HCT116 (cell line): ENCODE measurements at regions not wholly inside any gene's neighbourhood (a gene's known extent, or its start where the extent isn't known, plus 50 kb on each side); places are given as distances from the start of the nearest gene placed in this dataset.

Experiments used
- ATAC-seq: fragments of 200-7000 bp; cut with Tn5 transposase; 2 replicates; pipeline ENCODE4 v1.9.1; 2020; ENCODE audit warnings: mild to moderate bottlenecking, moderate library complexity
- BruUV-seq: library from RNA; stranded (reverse); fragments of 400-500 nt; replicated peaks from 2 replicates; lab custom pipeline; 2021; lab: Mats Ljungman, UMichigan
- CTCF ChIA-PET: fragments of 300-600 bp; sonication (Branson Sonifier 250); formaldehyde crosslinking; loops from one replicate; lab custom pipeline; 2021; ENCODE audit warnings: antibody characterized with exemption; lab: Charles Lee
- POLR2A ChIA-PET: fragments of 300-600, 350-600 bp; sonication (Branson Sonifier 250); formaldehyde crosslinking; loops from one replicate; lab custom pipeline; 2021; ENCODE audit warnings: antibody characterized with exemption; lab: Charles Lee
- RAD21 ChIA-PET, 2 experiments: fragments of 300-600 bp; sonication (Branson Sonifier 250); formaldehyde crosslinking; loops; one replicate each; lab custom pipeline; 2023; ENCODE audit warnings: low total read pairs in 2 of 2; ENCODE audit not compliant: uncharacterized antibody in 2 of 2, unreplicated experiment in 2 of 2, low non-redundant PET in 1 of 2; lab: Charles Lee
- DNase-seq: peaks from one replicate; pipeline ENCODE4 v3.0.0-alpha.2; 2010; ENCODE audit warnings: low read depth, low spot score
- H2AFZ ChIP-seq: fragments of 200-600 bp; shearing (Covaris generic), sonication (generic); 2 replicates; pipeline ENCODE4 v1.6.1; 2017; ENCODE audit warnings: low read depth, mixed run types, mixed read lengths, antibody characterized with exemption, low read length; ENCODE audit not compliant: poor library complexity, severe bottlenecking
- H3K27ac ChIP-seq: 2 replicates; pipeline ENCODE4 v1.5.1; 2012; ENCODE audit warnings: low read depth, low read length
- H3K27me3 ChIP-seq: fragments of 200-600 bp; sonication (generic); 2 replicates; pipeline ENCODE4 v1.6.1; 2016; ENCODE audit warnings: mixed run types, low read length, mixed read lengths; ENCODE audit not compliant: insufficient read depth
- H3K36me3 ChIP-seq, 2 experiments: fragments of 200-500 bp in 1 of 2; fragments of 200-600 bp in 1 of 2; sonication (Bioruptor generic) in 1 of 2; sonication (generic) in 1 of 2; 2 replicates each; pipeline versions ENCODE4 v1.5.1 to v1.6.1; 2014 to 2016; ENCODE audit warnings: low read length in 2 of 2, inconsistent platforms in 1 of 2, mixed read lengths in 1 of 2, mixed run types in 1 of 2; ENCODE audit not compliant: insufficient read depth in 2 of 2, control insufficient read depth in 1 of 2
- H3K4me1 ChIP-seq, 2 experiments: fragments of 200-600 bp in 1 of 2; sonication (generic) in 1 of 2; 2 replicates each; pipeline versions ENCODE4 v1.5.1 to v1.6.1; 2012 to 2017; ENCODE audit warnings: low read length in 2 of 2, inconsistent platforms in 1 of 2, mild to moderate bottlenecking in 1 of 2, mixed read lengths in 1 of 2, mixed run types in 1 of 2, moderate library complexity in 1 of 2; ENCODE audit not compliant: insufficient read depth in 2 of 2, control insufficient read depth in 1 of 2
- H3K4me2 ChIP-seq: fragments of 200-600 bp; sonication (generic); 2 replicates; pipeline ENCODE4 v1.6.1; 2017; ENCODE audit warnings: mixed run types, low read length, mixed read lengths
- H3K4me3 ChIP-seq, 2 experiments: fragments of 200-600 bp in 1 of 2; sonication (generic) in 1 of 2; replicated peaks in 1 of 2; 2 replicates each; pipeline ENCODE4 v1.5.1; 2011 to 2016; ENCODE audit warnings: low read length in 2 of 2, control low read depth in 1 of 2, low read depth in 1 of 2, mild to moderate bottlenecking in 1 of 2, mixed read lengths in 1 of 2, mixed run types in 1 of 2
- H3K79me2 ChIP-seq: fragments of 200-600 bp; sonication (generic); 2 replicates; pipeline ENCODE4 v1.6.1; 2017; ENCODE audit warnings: mild to moderate bottlenecking, mixed run types, low read length, moderate library complexity, mixed read lengths; ENCODE audit not compliant: insufficient read depth
- H3K9ac ChIP-seq: fragments of 200-600 bp; sonication (generic); 2 replicates; pipeline ENCODE4 v1.6.1; 2016; ENCODE audit warnings: low read length, mixed read lengths
- H3K9me2 ChIP-seq: fragments of 200-600 bp; sonication (generic), shearing (Covaris generic); 2 replicates; pipeline ENCODE4 v1.6.1; 2017; ENCODE audit warnings: mixed run types, mild to moderate bottlenecking, moderate library complexity; ENCODE audit not compliant: insufficient read depth
- H3K9me3 ChIP-seq, 2 experiments: fragments of 200-500 bp in 1 of 2; fragments of 200-600 bp in 1 of 2; sonication (Bioruptor generic) in 1 of 2; sonication (generic) in 1 of 2; 2 replicates each; pipeline ENCODE4 v1.6.1; 2014 to 2017; ENCODE audit warnings: low read length in 2 of 2, mixed read lengths in 2 of 2, inconsistent platforms in 1 of 2, low read depth in 1 of 2, mild to moderate bottlenecking in 1 of 2, mixed run types in 1 of 2, moderate library complexity in 1 of 2; ENCODE audit not compliant: control insufficient read depth in 1 of 2, insufficient read depth in 1 of 2
- H4K20me1 ChIP-seq: fragments of 200-600 bp; sonication (generic), shearing (Covaris generic); 2 replicates; pipeline ENCODE4 v1.6.1; 2017; ENCODE audit warnings: mixed run types, mild to moderate bottlenecking, moderate library complexity; ENCODE audit not compliant: insufficient read depth
- CEBPB ChIP-seq: IDR thresholded peaks from 2 replicates; pipeline ENCODE4 v1.6.1; 2012; ENCODE audit warnings: low read depth
- EGR1 ChIP-seq: IDR thresholded peaks from 2 replicates; pipeline ENCODE4 v1.6.1; 2012; ENCODE audit warnings: low read depth
- EZH2 ChIP-seq: fragments of 200-600 bp; sonication (generic); IDR thresholded peaks from 2 replicates; pipeline ENCODE4 v1.6.1; 2017; ENCODE audit warnings: antibody characterized with exemption, mixed run types
- SIN3A ChIP-seq: IDR thresholded peaks from 2 replicates; pipeline ENCODE4 v1.6.1; 2012; ENCODE audit warnings: low read depth
- SRF ChIP-seq: IDR thresholded peaks from 2 replicates; pipeline ENCODE4 v1.6.1; 2012; ENCODE audit warnings: low read depth
- ZFX ChIP-seq: fragments of 450-650 bp; IDR thresholded peaks from 2 replicates; pipeline ENCODE4 v1.6.1; 2017
- ZNF274 ChIP-seq: fragments of 200-500 bp; sonication (Bioruptor generic); IDR thresholded peaks from 2 replicates; pipeline ENCODE4 v1.6.1; 2014; ENCODE audit warnings: mild to moderate bottlenecking, low read depth, low read length, inconsistent platforms
- intact Hi-C: fragments of 100-400 bp; cut with micrococcal nuclease; formaldehyde crosslinking; loops from 2 replicates; pipeline ENCODE4 v1.10.0; 2022
- TF ChIP-seq, protein P1 (sequence below): IDR thresholded peaks from 2 replicates; pipeline ENCODE4 v1.6.1; 2012; ENCODE audit warnings: low read depth
- TF ChIP-seq, protein P2 (sequence below): IDR thresholded peaks from 2 replicates; pipeline ENCODE4 v1.6.1; 2012
- TF ChIP-seq, protein P3 (sequence below), 3 experiments: fragments of 200-600 bp in 1 of 3; sonication (generic) in 1 of 3; IDR thresholded peaks in 2 of 3; conservative IDR thresholded peaks in 1 of 3; 2 replicates each; pipeline ENCODE4 v1.5.1; 2012 to 2017; ENCODE audit warnings: low read depth in 2 of 3, low read length in 2 of 3, antibody characterized with exemption in 1 of 3, borderline replicate concordance in 1 of 3, control low read depth in 1 of 3, mild to moderate bottlenecking in 1 of 3, mixed read lengths in 1 of 3, mixed run types in 1 of 3, moderate library complexity in 1 of 3; ENCODE audit not compliant: insufficient read depth in 1 of 3

DNA sequence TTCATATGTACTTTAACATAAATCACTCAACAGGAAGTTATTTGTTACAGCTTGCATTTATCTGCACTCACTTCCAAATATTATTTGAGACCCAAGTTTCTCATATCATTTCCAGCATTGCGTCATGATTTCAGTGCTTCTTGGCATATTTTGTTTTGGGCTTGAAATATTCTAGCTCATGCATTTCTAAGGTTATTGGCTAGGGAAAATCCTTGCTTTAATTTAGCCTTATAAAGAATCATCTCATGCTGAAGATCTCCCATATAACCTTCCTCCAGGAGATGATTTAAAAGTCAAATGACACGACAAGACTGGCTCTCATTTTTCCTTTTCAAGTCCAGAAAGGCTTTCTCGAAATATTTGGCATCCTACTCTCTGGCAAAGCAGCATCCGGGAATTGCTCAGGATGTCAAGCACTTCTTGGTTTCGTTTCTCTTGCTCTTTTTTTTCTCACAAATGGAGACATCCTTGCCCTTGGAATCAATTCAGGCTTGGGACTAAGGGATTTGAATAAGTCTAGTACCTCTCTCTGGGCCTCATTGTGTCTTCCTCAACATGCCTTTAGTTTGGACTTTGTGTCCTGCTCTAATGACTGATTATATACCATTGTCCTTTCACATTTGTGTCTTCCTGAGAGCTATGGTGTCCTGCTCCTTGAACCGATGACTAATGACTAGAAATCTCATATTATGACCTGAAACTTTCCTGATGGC, 295.0 kb downstream of the RMST start:
- no TSS peak for BruUV-seq
- CTCF ChIA-PET = no interaction called here
- no peaks in the 10 kb centered on the region for H3K9me2 ChIP-seq
- H3K36me3 ChIP-seq = no peaks in the 10 kb centered on the region
- RAD21 ChIA-PET = no interaction called here
- POLR2A ChIA-PET = no interaction called here
- H3K4me3 ChIP-seq = no peak overlapping the region
- DNase-seq (no peak), ATAC-seq (no peak)
- H3K9ac ChIP-seq = no peak overlapping the region
- no peaks in the 10 kb centered on the region for H3K4me1 ChIP-seq
- no peak overlapping the region for H3K4me2 ChIP-seq
- TF ChIP-seq ZFX (no peak), EGR1 (no peak), CEBPB (no peak), ZNF274 (no peak), SRF (no peak), SIN3A (no peak), EZH2 (no peak)
- TF ChIP-seq, protein P1, sequence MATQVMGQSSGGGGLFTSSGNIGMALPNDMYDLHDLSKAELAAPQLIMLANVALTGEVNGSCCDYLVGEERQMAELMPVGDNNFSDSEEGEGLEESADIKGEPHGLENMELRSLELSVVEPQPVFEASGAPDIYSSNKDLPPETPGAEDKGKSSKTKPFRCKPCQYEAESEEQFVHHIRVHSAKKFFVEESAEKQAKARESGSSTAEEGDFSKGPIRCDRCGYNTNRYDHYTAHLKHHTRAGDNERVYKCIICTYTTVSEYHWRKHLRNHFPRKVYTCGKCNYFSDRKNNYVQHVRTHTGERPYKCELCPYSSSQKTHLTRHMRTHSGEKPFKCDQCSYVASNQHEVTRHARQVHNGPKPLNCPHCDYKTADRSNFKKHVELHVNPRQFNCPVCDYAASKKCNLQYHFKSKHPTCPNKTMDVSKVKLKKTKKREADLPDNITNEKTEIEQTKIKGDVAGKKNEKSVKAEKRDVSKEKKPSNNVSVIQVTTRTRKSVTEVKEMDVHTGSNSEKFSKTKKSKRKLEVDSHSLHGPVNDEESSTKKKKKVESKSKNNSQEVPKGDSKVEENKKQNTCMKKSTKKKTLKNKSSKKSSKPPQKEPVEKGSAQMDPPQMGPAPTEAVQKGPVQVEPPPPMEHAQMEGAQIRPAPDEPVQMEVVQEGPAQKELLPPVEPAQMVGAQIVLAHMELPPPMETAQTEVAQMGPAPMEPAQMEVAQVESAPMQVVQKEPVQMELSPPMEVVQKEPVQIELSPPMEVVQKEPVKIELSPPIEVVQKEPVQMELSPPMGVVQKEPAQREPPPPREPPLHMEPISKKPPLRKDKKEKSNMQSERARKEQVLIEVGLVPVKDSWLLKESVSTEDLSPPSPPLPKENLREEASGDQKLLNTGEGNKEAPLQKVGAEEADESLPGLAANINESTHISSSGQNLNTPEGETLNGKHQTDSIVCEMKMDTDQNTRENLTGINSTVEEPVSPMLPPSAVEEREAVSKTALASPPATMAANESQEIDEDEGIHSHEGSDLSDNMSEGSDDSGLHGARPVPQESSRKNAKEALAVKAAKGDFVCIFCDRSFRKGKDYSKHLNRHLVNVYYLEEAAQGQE = no peak
- TF ChIP-seq, protein P2, sequence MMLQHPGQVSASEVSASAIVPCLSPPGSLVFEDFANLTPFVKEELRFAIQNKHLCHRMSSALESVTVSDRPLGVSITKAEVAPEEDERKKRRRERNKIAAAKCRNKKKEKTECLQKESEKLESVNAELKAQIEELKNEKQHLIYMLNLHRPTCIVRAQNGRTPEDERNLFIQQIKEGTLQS = no peak
- TF ChIP-seq, protein P3, sequence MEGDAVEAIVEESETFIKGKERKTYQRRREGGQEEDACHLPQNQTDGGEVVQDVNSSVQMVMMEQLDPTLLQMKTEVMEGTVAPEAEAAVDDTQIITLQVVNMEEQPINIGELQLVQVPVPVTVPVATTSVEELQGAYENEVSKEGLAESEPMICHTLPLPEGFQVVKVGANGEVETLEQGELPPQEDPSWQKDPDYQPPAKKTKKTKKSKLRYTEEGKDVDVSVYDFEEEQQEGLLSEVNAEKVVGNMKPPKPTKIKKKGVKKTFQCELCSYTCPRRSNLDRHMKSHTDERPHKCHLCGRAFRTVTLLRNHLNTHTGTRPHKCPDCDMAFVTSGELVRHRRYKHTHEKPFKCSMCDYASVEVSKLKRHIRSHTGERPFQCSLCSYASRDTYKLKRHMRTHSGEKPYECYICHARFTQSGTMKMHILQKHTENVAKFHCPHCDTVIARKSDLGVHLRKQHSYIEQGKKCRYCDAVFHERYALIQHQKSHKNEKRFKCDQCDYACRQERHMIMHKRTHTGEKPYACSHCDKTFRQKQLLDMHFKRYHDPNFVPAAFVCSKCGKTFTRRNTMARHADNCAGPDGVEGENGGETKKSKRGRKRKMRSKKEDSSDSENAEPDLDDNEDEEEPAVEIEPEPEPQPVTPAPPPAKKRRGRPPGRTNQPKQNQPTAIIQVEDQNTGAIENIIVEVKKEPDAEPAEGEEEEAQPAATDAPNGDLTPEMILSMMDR (IDR thresholded peaks at IDR 0.05 in 2 of 3, conservative IDR thresholded peaks at IDR 0.05 in 1 of 3; ENCODE audit: borderline replicate concordance in 1 of 3, insufficient read depth in 1 of 3, low read depth in 2 of 3, low read length in 2 of 3) = no peak
- no peak overlapping the region for H3K27ac ChIP-seq
- no peaks in the 10 kb centered on the region for H3K9me3 ChIP-seq
- H3K79me2 ChIP-seq = no peaks in the 10 kb centered on the region
- H4K20me1 ChIP-seq = no peaks in the 10 kb centered on the region
- H3K27me3 ChIP-seq = peaks cover 18% of the 10 kb centered on the region
- intact Hi-C loops = no loop called here
- no peak overlapping the region for H2AFZ ChIP-seq
